Eye (tissue), 1 donor: ENCODE measurements at regions not wholly inside any gene's neighbourhood (a gene's known extent, or its start where the extent isn't known, plus 50 kb on each side); places are given as distances from the start of the nearest gene placed in this dataset.

Source experiments
- DNase-seq: peaks from one replicate; pipeline ENCODE4 v3.0.0-alpha.2; 2015

GRCh38 chr7:67426654-67427053, 430.0 kb downstream of the TYW1 start:
- no peak for DNase-seq

GRCh38 chr7:67429735-67430134, 433.1 kb downstream of the TYW1 start:
- DNase-seq: no peak

- no peak for DNase-seq
Observed at GRCh38 chr7:67432536-67433234, 436.1 kb downstream of the TYW1 start.

- DNase-seq: no peak
Observed at GRCh38 chr7:67435894-67436535, 439.4 kb downstream of the TYW1 start.

GRCh38 chr7:67438198-67438882, 441.7 kb downstream of the TYW1 start:
- no peak for DNase-seq

GRCh38 chr7:67438913-67439505, 442.4 kb downstream of the TYW1 start:
- DNase-seq: no peak

GRCh38 chr7:67440321-67440720, 443.7 kb downstream of the TYW1 start:
- no peak for DNase-seq

- DNase-seq: peak; percentile 55
Observed at GRCh38 chr7:67445728-67446127, 449.1 kb downstream of the TYW1 start.

GRCh38 chr7:67447297-67447696, 450.7 kb downstream of the TYW1 start:
- DNase-seq: no peak

GRCh38 chr7:67448271-67448670, 451.6 kb downstream of the TYW1 start:
- peak; percentile 69 for DNase-seq

- no peak for DNase-seq
Observed at GRCh38 chr7:67450171-67450570, 453.5 kb downstream of the TYW1 start.

GRCh38 chr7:67451306-67451705, 454.7 kb downstream of the TYW1 start:
- no peak for DNase-seq

GRCh38 chr7:67452516-67453026, 455.9 kb downstream of the TYW1 start:
- DNase-seq: no peak

- peak; percentile 25 for DNase-seq
Observed at GRCh38 chr7:67453580-67454380, 457.1 kb downstream of the TYW1 start.

GRCh38 chr7:67455508-67455907, 458.9 kb downstream of the TYW1 start:
- DNase-seq: no peak

GRCh38 chr7:67462781-67463191, 466.2 kb downstream of the TYW1 start:
- DNase-seq: peak; percentile 90

GRCh38 chr7:67463316-67463715, 466.7 kb downstream of the TYW1 start:
- peak; percentile 33 for DNase-seq

- DNase-seq: peak; percentile 22
Observed at GRCh38 chr7:67463983-67464382, 467.4 kb downstream of the TYW1 start.

- no peak for DNase-seq
Observed at GRCh38 chr7:67466109-67466508, 469.5 kb downstream of the TYW1 start.

GRCh38 chr7:67470256-67470751, 473.7 kb downstream of the TYW1 start:
- DNase-seq: peak; percentile 87

GRCh38 chr7:67475293-67475692, 478.7 kb downstream of the TYW1 start:
- DNase-seq: no peak

- no peak for DNase-seq
Observed at GRCh38 chr7:67478066-67478465, 481.4 kb downstream of the TYW1 start.
